Forelimb muscle (tissue), 1 donor: ENCODE measurements at regions not wholly inside any gene's neighbourhood (a gene's known extent, or its start where the extent isn't known, plus 50 kb on each side); places are given as distances from the start of the nearest gene placed in this dataset.

ENCODE experiments used
- DNase-seq: peaks from one replicate; pipeline ENCODE4 v3.0.0-alpha.2; 2013; ENCODE audit warnings: low read depth

DNA sequence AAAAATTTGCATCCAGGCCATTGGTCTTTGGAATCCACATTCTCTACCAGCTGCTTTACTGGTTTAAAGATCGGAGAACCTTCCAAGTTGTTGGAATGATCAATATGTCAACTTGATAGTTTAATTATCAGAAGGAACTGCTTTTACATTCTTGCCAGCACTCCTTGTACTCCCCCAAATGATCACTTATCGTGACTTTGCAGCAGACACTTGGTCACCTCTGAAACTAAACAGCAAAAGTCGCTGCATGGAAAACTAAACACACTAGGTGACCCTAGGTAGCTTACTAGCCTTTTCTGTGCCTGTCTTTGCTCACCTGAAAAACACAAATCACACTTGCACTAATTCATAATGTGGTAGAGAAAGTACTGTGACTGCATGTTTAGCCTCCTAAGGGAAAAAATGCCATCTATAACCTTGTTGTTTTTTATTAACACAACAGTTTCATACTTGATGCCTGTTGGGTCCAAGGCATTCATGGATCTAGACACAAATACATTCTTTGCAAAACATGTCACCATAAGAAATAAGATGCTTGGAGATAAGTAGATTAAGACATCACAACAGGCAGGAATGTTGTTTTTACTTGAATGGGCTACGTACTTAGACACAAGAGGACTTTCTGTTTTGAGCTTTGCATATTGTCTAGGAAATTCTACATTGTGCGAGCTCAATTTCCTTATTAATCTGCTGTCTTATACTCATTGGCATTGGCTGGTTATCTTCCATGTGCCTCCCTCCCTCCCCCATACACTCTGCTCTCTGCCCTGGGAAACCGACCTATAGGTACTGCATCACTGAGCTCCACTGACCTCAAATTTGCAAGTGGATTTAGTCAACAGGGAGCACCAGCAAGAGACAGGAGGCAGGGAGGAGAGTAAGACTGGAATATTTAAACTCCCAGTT is 219.1 kb upstream of the STK17B start:
- no peak for DNase-seq

DNA sequence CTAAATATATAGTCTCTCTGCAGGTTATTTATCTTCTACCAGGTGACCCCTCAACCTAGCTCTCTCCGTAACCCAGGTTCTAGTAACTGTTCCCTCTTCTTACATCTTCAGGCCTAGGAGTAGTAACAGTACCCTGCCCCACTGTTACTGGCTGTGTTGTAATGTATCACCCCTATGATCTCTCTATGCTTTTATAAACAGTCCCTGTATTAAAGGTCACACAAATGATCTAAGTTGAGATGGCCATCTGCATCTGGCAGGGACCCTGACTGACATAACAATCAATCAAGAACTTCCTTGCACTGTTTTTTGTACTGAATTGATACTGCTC is 219.7 kb upstream of the STK17B start:
- DNase-seq, result no peak

DNA sequence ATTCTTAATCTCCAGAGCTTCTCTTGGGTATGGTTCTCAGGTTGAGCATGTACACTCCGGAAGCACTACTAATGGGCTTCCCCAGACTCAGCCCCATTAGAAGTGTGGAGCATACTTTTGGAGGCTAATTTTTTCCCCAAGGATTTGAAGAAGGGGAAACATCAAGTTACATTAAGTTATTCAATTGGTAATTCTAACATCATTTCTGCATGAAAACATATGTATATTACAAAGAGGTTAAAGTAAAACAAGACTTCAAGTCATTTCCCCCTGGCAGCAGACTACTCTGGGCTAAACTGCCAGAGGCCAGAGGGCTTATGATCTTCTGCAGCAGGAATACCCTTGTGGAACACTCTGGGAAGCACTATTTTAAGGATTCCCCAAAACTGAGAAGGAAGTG is 227.7 kb upstream of the STK17B start:
- no peak for DNase-seq

- no peak for DNase-seq
Observed at GRCh38 chr2:196399722-196400691, 228.6 kb upstream of the STK17B start.

DNA sequence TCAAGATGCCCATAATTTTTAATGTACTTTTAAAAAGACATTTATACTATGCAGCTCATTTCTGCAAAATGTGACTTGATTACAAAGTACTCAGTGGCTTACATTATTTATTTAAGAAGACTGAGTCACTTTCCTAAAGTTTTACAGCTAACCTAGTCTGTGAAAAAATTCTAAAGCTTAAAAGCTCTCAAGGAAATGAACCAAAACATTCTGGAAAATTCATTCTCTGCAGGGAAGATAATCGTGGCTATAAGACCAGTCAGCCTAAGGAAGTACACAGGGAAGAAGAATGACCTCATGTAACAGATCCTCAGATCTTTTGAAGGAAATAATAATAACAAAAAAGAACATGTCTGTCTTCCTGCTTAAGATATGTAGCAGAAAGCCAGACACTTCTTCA is 232.1 kb upstream of the STK17B start:
- no peak for DNase-seq

GRCh38 chr2:196404276-196404675 is 232.9 kb upstream of the STK17B start:
- DNase-seq, result no peak

GRCh38 chr2:196407675-196408264 is 231.7 kb upstream of the CCDC150 start:
- DNase-seq, result no peak

DNA sequence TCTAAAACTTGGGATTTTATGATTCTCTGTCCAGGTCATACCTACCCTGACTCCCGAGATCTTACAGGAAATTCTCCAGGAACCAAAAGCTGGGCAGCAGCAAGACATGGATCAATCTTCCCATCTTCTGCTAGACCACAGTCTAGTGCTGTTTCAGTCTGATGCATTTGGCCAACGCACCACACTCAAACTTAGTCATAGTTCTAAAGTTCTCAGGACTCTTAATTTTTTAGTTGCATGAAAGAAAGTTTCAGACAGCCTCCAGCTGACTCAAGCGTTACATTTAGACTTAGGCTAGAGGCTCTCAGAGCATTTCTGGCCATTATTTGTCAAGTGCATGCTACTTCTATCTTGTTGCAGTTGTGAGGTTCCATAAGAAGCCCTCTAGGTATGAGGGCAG is 230.1 kb upstream of the CCDC150 start:
- no peak for DNase-seq

- no peak for DNase-seq
Observed at GRCh38 chr2:196410008-196410407, 229.5 kb upstream of the CCDC150 start.

DNA sequence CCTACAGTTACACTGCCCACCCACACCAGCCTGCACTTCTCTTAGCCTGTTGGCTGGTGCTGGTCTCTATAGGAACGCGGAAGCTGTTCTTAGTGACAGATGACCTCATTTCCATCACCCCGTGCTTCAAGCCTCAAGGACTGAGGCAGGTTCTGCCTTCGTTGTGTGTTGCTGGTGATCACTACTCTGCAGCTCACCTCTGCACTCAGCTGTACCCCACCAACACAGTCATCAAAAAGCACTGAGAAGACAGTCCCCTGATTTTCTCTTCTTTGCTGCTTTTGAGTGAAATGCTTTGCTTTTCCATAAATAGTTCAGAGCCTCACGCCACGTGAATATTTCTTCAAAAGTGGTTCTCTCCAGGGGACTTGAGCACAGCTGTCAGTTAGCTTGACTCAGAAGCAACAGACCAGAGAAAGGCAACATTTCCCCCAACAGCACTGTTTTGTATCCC is 225.7 kb upstream of the CCDC150 start:
- no peak for DNase-seq

DNA sequence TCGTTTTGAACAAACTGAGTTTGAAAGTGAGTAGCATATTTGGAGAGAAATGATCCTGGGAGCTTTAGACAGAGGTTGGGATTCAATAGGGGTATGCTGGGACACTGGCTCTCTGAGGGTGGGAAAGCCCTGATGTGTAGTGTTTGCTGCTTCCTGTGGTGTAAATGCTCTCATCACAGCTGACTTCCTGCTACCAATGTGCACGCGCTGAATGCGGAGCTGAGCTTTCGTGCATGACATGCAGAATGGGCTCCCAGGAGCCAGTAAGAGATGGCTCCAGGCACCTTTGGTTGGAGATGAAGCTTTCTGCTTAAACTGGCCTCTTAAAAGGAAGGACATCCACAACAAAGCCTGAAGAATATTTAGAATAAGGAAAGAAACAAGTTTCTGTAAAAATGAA is 224.1 kb upstream of the CCDC150 start:
- no peak for DNase-seq

GRCh38 chr2:196420143-196420542 is 219.4 kb upstream of the CCDC150 start:
- no peak for DNase-seq

GRCh38 chr2:196421880-196422279 is 217.6 kb upstream of the CCDC150 start:
- no peak for DNase-seq

- DNase-seq, result no peak
Observed at GRCh38 chr2:196422361-196422760, 217.2 kb upstream of the CCDC150 start.

DNA sequence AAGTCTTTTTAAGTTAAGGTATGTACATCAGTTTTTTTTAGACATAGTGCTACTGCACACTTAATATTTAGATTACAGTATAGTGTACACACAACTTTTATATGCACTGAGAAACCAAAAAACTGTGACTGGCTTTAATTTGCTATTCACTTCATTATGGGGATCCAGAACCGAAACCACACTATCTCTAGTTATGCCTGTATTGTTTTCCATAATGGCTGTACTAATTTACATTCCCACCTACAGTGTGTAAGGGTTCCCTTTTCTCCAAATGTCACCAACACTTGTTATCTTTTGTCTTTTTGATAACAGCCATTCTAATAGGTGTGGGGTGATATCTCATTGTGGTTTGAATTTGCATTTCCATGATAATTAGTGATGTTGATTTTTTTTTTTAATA is 213.4 kb upstream of the CCDC150 start:
- no peak for DNase-seq

- DNase-seq, result no peak
Observed at GRCh38 chr2:196427986-196428634, 211.4 kb upstream of the CCDC150 start.

- no peak for DNase-seq
Observed at GRCh38 chr2:196431076-196431475, 208.4 kb upstream of the CCDC150 start.

GRCh38 chr2:196431957-196432356 is 207.6 kb upstream of the CCDC150 start:
- no peak for DNase-seq

GRCh38 chr2:196433116-196433515 is 206.4 kb upstream of the CCDC150 start:
- no peak for DNase-seq

- no peak for DNase-seq
Observed at GRCh38 chr2:196434217-196434616, 205.3 kb upstream of the CCDC150 start.

DNA sequence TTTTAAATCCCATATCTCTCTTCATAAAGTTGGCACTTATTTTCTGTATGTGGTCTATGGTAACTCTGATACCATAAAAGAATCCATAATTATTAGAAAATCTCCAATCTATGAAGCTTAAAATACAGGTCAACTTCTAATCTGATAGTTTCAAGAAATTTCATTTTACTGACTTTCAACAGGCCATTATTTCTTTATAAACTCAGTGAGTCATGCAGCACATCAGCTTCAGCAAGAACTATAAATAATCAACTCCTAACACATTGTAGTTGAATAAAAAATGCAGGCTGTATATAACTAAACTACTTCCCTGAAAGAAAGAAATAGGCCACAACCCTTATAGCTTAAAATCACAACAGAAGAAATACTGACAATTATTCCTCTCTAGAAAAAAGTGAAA is 204.3 kb upstream of the CCDC150 start:
- no peak for DNase-seq

DNA sequence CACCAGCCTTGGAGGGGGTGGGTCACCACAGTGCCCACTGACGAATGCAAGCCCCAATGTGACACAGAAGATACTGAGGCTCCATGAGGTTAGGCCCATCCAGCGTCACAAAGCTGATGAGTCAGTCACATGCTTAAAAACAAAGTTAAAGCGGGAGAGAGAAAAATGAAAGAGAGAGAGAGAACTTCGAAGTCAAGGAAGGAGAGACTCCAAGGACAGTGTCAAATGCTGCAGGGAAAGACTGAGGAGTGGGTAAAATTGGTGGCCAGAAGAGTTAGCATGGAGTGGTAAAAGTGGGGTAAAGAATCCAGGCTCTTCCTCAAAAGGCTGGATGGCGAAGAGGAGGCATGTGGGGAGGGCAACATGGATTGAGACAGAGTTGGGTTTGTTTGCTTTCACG is 201.9 kb upstream of the CCDC150 start:
- DNase-seq, result no peak
